Vagina (tissue), 2 donors: ENCODE measurements at regions not wholly inside any gene's neighbourhood (a gene's known extent, or its start where the extent isn't known, plus 50 kb on each side); places are given as distances from the start of the nearest gene placed in this dataset.
"Not testable (repeated sequence)": the region's sequence is repeated elsewhere in the genome, so short reads cannot be mapped to it uniquely, and the experiment has no call there.

Experiments
- POLR2A ChIP-seq, 2 donors: fragments of 450-650 bp; IDR thresholded peaks; one replicate each; pipeline ENCODE4 v1.6.1; 2017; ENCODE audit warnings: antibody characterized with exemption in 2 of 2, mild to moderate bottlenecking in 2 of 2, moderate library complexity in 2 of 2
- TF ChIP-seq, protein P1 (sequence below), 3 experiments: fragments of 450-650 bp in 2 of 3; fragments of 200-600 bp in 1 of 3; sonication (generic) in 1 of 3; IDR thresholded peaks; one replicate each; pipeline ENCODE4 v1.5.1; 2017 to 2019; ENCODE audit warnings: antibody characterized with exemption in 3 of 3, mild to moderate bottlenecking in 2 of 3, moderate library complexity in 2 of 3

DNA sequence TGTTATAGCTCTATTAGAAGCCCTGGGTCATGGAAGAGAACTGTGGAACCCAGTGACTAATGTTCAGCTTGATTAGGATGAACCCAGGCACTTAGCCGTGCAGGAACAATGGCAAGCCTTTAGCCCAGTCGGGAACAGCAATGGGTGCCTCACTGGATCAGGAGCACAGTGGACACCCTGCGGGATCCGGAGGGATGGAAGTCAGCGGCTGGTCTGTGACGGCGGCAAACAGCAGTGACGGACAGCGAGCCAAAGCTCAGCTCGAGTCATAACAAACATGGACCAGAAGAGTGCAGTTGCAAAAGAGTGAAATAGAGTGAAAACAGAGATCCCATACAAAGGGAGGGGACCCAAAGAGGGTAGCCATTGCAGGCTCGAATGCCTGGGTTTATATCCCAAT, 187.3 kb upstream of the TGIF2LX start:
- not testable (repeated sequence) for TF ChIP-seq POLR2A (IDR thresholded peaks at IDR 0.05)
- TF ChIP-seq, protein P1, sequence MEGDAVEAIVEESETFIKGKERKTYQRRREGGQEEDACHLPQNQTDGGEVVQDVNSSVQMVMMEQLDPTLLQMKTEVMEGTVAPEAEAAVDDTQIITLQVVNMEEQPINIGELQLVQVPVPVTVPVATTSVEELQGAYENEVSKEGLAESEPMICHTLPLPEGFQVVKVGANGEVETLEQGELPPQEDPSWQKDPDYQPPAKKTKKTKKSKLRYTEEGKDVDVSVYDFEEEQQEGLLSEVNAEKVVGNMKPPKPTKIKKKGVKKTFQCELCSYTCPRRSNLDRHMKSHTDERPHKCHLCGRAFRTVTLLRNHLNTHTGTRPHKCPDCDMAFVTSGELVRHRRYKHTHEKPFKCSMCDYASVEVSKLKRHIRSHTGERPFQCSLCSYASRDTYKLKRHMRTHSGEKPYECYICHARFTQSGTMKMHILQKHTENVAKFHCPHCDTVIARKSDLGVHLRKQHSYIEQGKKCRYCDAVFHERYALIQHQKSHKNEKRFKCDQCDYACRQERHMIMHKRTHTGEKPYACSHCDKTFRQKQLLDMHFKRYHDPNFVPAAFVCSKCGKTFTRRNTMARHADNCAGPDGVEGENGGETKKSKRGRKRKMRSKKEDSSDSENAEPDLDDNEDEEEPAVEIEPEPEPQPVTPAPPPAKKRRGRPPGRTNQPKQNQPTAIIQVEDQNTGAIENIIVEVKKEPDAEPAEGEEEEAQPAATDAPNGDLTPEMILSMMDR (IDR thresholded peaks at IDR 0.05), result not testable (repeated sequence)
